A673 (cell line): ENCODE measurements at regions not wholly inside any gene's neighbourhood (a gene's known extent, or its start where the extent isn't known, plus 50 kb on each side); places are given as distances from the start of the nearest gene placed in this dataset.

Experiments used
- BruUV-seq: library from RNA; stranded (reverse); fragments of 400-500 nt; replicated peaks from 2 replicates; lab custom pipeline; 2021; lab: Mats Ljungman, UMichigan
- CTCF ChIA-PET: fragments of 300-600 bp; sonication (Branson Sonifier 250); formaldehyde crosslinking; loops from one replicate; lab custom pipeline; 2022; ENCODE audit warnings: antibody characterized with exemption; lab: Charles Lee
- POLR2A ChIA-PET: fragments of 300-600 bp; sonication (Branson Sonifier 250); formaldehyde crosslinking; loops from one replicate; lab custom pipeline; 2022; ENCODE audit warnings: antibody characterized with exemption; ENCODE audit not compliant: low non-redundant PET; lab: Charles Lee
- DNase-seq: peaks from one replicate; pipeline ENCODE4 v3.0.0-alpha.2; 2015; ENCODE audit warnings: low spot score
- H3K27ac ChIP-seq: fragments of 200-600 bp; sonication (generic); 2 replicates; pipeline ENCODE4 v1.5.1; 2016; ENCODE audit warnings: mixed run types, low read depth, mild to moderate bottlenecking, mixed read lengths, antibody characterized with exemption, low read length; ENCODE audit not compliant: poor library complexity, severe bottlenecking
- H3K27me3 ChIP-seq: fragments of 200-600 bp; sonication (generic); replicated peaks from 2 replicates; pipeline ENCODE4 v1.6.1; 2017; ENCODE audit warnings: mixed run types, low read depth, mild to moderate bottlenecking, mixed read lengths, antibody characterized with exemption, low read length; ENCODE audit not compliant: insufficient read depth, poor library complexity
- H3K36me3 ChIP-seq: fragments of 200-600 bp; sonication (generic); 2 replicates; pipeline ENCODE4 v1.6.1; 2016; ENCODE audit warnings: mixed run types, mild to moderate bottlenecking, mixed read lengths, antibody characterized with exemption, low read length; ENCODE audit not compliant: insufficient read depth, poor library complexity, severe bottlenecking
- H3K4me1 ChIP-seq: fragments of 200-600 bp; sonication (generic); 2 replicates; pipeline ENCODE4 v1.6.1; 2017; ENCODE audit warnings: mixed run types, mild to moderate bottlenecking, mixed read lengths, antibody characterized with exemption, low read length; ENCODE audit not compliant: insufficient read depth, poor library complexity, severe bottlenecking
- H3K4me3 ChIP-seq: fragments of 200-600 bp; sonication (generic); 2 replicates; pipeline ENCODE4 v1.5.1; 2016; ENCODE audit warnings: low read depth, mixed run types, mild to moderate bottlenecking, mixed read lengths, low read length; ENCODE audit not compliant: poor library complexity, severe bottlenecking
- H3K9me3 ChIP-seq: fragments of 200-600 bp; sonication (generic); 2 replicates; pipeline ENCODE4 v1.6.1; 2016; ENCODE audit warnings: mixed run types, low read depth, mild to moderate bottlenecking, mixed read lengths, antibody characterized with exemption, low read length; ENCODE audit not compliant: poor library complexity, severe bottlenecking
- EZH2 ChIP-seq: fragments of 200-600 bp; sonication (generic); IDR thresholded peaks from 2 replicates; pipeline ENCODE4 v1.6.1; 2017; ENCODE audit warnings: borderline replicate concordance, low read depth, mild to moderate bottlenecking, mixed read lengths, antibody characterized with exemption, low read length; ENCODE audit not compliant: poor library complexity, severe bottlenecking
- intact Hi-C: fragments of 100-400 bp; cut with micrococcal nuclease; formaldehyde crosslinking; loops from one replicate; pipeline ENCODE4 v1.10.0; 2022; ENCODE audit not compliant: unreplicated experiment
- TF ChIP-seq, protein P1 (sequence below): fragments of 300-800, 200-600 bp; sonication (generic); conservative IDR thresholded peaks from 2 replicates; pipeline ENCODE4 v1.5.1; 2017; ENCODE audit warnings: low read depth, mild to moderate bottlenecking, antibody characterized with exemption, low read length, moderate library complexity, mixed read lengths

DNA sequence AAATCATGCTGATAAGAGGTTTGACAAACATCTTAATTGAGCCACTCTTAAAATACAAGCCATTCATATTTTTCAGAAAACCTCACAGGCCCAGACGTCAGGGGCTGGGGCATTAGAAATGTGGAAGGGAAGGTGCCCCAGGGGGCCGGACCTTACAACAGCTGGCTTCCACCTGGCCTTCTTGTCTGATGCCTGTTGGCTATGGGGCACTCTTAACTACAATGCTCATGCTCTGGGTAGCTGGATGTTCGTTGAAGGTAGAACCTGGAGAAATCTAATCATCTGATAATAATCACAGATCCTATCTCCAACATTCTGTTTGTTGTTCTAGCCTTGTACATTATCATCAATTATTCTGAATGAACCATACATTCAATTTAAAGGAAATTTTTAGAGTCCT, 156.9 kb upstream of the SOX11 start:
- no TSS peak for BruUV-seq

DNA sequence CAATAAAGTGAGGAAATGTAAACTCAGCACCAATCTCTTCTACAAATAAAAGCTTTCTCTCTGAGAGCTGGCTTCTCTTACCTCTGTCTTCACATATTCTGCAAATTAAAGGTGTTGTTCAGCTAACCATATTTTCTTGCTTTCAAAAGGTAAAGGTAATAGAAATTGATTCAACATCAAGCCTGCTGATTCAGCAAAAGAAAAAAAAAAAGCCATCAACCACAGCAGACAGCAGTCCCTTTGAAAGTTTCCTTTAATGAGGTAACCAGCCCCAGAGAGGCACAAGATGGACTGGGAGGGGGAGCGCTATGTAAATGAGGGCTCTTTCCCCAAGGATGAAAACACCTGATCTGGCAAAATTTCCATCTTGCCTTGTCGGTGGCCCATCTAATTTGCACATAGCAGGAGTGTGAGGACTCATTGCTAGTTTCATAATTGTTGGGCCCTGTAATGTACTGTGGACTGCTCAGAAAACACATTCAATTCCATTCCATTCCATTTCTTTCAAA, 154.9 kb upstream of the SOX11 start:
- Histone ChIP-seq H3K27me3 (no peaks in the 10 kb centered on the region), H3K36me3 (no peaks in the 10 kb centered on the region), H3K9me3 (no peaks in the 10 kb centered on the region), H3K27ac (no peak overlapping the region), H3K4me3 (no peak overlapping the region), H3K4me1 (no peaks in the 10 kb centered on the region)
- ChIA-PET CTCF (no interaction called here), POLR2A (no interaction called here)
- TF ChIP-seq, protein P1, sequence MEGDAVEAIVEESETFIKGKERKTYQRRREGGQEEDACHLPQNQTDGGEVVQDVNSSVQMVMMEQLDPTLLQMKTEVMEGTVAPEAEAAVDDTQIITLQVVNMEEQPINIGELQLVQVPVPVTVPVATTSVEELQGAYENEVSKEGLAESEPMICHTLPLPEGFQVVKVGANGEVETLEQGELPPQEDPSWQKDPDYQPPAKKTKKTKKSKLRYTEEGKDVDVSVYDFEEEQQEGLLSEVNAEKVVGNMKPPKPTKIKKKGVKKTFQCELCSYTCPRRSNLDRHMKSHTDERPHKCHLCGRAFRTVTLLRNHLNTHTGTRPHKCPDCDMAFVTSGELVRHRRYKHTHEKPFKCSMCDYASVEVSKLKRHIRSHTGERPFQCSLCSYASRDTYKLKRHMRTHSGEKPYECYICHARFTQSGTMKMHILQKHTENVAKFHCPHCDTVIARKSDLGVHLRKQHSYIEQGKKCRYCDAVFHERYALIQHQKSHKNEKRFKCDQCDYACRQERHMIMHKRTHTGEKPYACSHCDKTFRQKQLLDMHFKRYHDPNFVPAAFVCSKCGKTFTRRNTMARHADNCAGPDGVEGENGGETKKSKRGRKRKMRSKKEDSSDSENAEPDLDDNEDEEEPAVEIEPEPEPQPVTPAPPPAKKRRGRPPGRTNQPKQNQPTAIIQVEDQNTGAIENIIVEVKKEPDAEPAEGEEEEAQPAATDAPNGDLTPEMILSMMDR: no peak
- TF ChIP-seq EZH2: no peak
- no peak for DNase-seq
- no TSS peak for BruUV-seq
- intact Hi-C loops: no loop called here

More for the DNA sequence above, 156.9 kb upstream of the SOX11 start:
- no peaks in the 10 kb centered on the region for H3K27me3 ChIP-seq
- no peak overlapping the region for H3K4me3 ChIP-seq
- TF ChIP-seq, protein P1: no peak
- no peak for TF ChIP-seq EZH2
- H3K9me3 ChIP-seq: no peaks in the 10 kb centered on the region
- H3K4me1 ChIP-seq: no peaks in the 10 kb centered on the region
- intact Hi-C loops: no loop called here
- ChIA-PET POLR2A (no interaction called here), CTCF (no interaction called here)
- DNase-seq: no peak
- no peaks in the 10 kb centered on the region for H3K36me3 ChIP-seq
- no peak overlapping the region for H3K27ac ChIP-seq

DNA sequence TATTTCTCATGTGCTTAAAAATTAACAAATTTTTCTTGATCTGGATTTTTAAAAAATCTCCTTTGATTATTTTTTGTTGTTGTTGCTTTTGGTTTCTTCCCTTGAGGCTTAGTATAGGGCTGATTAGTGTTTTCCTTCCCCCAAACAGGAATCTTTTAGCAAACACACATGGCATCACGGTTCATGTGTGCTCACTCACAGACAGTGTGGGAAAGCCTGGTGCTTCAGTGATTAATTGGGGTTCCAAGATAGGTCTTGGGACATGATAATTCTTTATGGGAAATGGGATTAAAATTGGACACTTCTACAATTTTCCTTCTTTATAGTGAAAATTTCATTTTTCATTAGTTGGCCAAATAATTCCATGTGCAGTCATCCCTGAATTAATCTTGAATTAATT, 153.9 kb upstream of the SOX11 start:
- Histone ChIP-seq H3K4me3 (no peak overlapping the region), H3K36me3 (no peaks in the 10 kb centered on the region), H3K27me3 (no peaks in the 10 kb centered on the region), H3K4me1 (no peaks in the 10 kb centered on the region), H3K9me3 (no peaks in the 10 kb centered on the region), H3K27ac (no peak overlapping the region)
- ChIA-PET CTCF (no interaction called here), POLR2A (no interaction called here)
- TF ChIP-seq EZH2: no peak
- TF ChIP-seq, protein P1: no peak
- no TSS peak for BruUV-seq
- DNase-seq: no peak
- intact Hi-C loops: no loop called here
